ENCODE measurements at regions not wholly inside any gene's neighbourhood (a gene's known extent, or its start where the extent isn't known, plus 50 kb on each side); places are given as distances from the start of the nearest gene placed in this dataset.

GRCh38 chr6:134739299-134740026 lies 210.4 kb downstream of the ALDH8A1 start:
- peak; percentile 51 for DNase-seq

GRCh38 chr6:134738211-134738885 lies 211.6 kb downstream of the ALDH8A1 start:
- DNase-seq = no peak

DNA sequence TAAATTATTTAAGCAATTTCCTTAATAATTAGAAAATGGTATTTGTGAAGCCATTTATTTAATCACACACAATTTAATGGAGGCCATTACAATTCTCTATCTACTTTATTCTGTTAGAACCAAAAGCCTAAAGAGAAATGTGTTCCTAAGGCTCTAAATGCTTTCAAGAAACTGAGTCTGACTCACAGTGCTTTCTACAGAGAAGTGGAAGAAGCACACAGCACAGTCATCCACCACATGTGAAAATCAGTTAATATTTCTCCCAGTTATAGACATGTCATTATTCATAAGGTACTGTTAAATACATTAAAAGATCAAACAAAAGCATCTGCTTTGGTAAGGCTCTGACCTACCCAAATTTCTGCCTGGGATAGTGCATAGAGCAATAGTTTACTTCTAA lies 214.4 kb downstream of the ALDH8A1 start:
- no peak for DNase-seq

- DNase-seq = no peak
Measured at GRCh38 chr6:134734312-134734869, 215.5 kb downstream of the ALDH8A1 start.

DNA sequence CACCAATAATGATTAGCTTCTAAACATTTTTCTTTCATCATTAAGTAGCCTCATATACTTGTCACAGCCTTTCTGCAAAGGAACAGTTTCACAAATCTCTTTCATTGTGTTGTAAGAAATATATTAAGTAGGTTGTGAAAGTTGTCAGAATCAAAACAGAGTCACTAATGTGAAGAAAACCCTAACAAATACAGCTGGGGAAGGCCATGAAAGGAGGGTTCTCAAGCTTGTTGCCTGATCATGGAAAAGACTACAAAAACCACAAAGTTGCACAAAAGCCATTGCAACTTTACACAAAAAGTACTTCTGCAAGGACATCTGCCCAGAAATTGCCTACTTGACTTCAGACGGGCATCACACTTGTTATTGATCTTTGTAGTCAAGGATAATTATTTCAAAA lies 216.1 kb downstream of the ALDH8A1 start:
- DNase-seq = no peak

DNA sequence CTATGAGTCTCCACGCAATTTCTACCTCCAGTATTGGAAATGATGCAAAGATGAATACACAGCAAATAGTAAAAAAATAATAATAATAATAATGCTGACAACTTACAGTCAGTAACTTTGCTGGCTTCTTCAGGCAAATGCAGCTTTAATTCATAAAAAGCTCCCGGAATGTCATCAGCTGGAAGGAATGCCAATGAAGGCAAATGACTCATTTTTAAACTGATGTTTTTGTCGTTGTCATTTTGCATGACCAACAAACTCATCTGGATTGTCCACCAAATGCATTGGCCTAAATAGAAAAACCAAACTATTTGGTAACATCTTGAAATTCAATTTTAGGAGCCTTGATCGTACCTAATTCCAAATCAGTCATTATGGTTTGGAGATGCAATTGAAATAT lies 217.1 kb downstream of the ALDH8A1 start:
- peak; percentile 38 for DNase-seq

- no peak for DNase-seq
Measured at GRCh38 chr6:134731615-134732014, 218.3 kb downstream of the ALDH8A1 start.

DNA sequence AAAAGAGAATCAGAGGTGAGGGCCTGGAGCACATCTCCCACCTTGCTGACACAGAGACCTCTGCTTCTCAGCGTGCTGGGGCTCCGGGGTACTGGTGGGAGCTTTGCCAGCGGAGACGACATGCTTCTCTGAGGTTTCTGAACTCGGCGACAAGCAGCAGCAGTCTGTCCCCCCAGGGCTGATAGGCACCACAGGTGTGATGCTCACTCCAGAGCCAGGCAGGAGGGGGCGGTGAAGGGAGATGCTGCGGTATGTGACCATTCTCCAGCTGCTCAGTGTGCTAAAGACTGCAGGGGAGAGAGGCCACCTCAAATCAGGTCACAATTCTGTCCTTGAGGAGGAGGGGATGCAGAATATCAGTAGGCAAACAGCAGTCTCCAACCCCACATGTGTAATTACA lies 219.9 kb downstream of the ALDH8A1 start:
- DNase-seq = no peak

GRCh38 chr6:134729561-134729960 lies 220.3 kb downstream of the ALDH8A1 start:
- peak; percentile 59 for DNase-seq

GRCh38 chr6:134727081-134727480 lies 222.8 kb downstream of the ALDH8A1 start:
- no peak for DNase-seq

GRCh38 chr6:134725590-134725989 lies 224.3 kb downstream of the ALDH8A1 start:
- no peak for DNase-seq

DNA sequence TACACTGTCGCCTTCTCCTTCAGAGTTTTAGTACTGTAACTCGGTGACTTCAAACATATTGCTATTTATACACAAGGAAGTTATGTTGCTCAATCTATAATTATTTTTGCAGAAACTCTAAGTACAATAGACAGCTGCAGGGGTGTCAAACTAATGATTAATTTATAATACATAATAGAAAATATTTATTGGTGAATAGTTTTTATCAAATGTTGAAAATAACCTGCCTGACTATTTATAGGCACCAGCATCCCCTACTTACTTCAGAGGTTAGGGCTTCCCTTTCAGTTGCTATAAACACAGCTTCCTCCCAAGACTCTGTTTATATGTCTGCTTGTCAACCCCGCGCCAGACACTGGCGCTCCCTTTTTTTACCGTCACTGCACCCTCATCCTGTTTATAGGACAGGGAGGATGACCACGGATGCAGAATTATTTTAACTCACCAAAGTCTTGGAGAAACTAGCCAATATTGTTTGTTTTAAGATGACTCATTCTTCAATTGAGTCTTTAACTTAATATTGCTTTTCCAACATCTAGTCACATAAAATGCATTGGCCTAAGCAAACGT lies 225.0 kb downstream of the ALDH8A1 start:
- peak; percentile 31 for DNase-seq

DNA sequence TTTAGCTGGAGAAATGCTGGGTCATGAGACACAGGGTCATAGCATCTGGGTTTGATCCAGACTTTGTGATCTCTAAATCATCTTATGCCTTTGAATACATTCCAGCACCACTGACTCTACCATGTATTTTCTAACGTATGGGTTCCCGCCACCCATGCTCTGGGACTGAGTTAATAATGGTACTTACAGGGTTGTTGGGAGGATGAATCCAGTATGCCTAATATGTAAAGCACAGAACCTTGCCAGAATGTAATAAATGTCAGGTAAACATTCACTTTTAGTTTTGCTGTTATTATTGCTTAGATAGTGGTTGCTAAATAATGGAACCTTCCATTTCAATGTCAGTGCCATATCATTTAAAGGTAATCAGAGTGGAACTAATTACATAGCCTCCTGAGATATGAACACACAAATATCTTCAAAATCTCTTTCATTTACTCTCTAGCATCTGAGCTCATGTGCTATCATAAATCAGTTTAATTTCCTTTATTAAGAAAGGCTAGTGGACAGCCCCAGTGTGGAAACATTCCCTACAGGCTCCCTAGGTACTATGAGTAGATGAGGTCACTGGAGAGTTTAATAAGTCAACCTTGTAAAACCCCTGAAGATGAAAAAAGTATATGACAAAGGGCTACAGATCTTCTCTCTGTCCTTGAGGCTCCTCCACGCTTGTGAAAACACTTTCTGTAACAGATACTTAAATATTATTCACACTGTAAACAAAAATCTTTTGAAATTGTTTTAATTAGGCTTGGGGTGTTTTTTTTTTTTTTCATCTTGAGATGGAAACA lies 226.6 kb downstream of the ALDH8A1 start:
- peak; percentile 80 for DNase-seq

DNA sequence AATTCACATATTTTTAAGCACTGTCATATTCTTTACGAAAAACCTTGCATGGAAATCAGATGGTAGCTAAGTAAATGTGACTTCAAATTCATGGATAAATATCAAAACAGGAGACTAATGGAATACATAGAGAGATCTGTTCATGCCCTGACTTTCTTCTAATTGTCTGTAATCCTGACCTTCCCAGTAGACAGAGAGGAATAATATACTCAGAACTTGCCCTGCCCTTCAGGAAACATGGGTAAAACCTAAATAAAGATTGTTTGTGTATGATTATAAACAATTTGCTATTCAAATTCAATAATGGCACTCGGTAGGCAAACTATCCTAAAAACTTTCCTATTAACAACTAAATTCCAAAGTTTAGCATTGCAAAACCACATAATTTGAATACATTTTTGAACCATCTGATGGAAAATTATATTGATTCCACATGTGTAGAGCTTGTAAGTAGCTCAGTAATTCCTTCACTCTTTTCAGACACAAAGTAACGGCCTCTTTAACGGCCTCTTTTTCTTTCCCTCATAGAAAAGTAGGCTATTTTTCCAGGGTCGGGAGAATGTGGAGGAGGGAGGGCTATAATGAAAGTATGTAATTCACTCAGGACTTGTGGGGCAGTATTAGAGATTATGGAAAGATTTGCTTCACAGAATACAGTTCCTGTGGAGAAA lies 227.6 kb downstream of the ALDH8A1 start:
- peak; percentile 84 for DNase-seq

DNA sequence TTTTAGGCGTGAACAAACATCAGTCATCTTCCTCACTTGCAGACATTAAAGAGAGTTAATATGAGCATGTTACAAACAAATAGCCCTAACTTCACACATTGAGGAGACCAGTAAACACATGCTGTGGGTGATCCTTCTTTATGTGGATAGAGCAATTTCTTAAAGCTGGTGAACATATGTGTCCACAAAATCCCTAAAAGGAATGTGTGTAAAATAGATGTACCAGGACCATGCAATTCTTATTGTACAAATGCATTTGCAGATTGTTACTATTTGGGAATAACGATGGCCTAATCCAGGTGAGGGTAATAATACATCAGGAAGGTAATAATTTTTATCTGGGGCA lies 228.9 kb downstream of the ALDH8A1 start:
- DNase-seq = peak; percentile 73

GRCh38 chr6:134720353-134721059 lies 229.4 kb downstream of the ALDH8A1 start:
- no peak for DNase-seq

DNA sequence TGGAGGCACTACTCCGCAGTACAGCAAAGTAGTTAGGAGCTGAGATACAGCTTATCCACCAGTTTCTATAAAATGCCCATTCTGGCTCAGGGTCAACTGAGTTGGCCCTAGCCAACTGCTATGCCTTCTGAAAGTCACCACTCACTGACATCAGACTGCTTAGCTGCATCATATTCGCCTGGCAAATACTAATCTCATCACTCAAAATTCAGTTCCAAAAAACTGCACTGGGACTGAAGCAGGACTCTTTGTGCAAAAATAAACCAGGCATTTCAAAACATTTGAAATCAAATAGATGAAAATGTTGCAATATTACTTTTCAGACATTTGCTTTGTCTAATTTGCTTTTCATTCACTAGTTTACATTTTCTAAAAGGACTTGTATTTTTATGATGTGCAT lies 230.0 kb downstream of the ALDH8A1 start:
- no peak for DNase-seq

DNA sequence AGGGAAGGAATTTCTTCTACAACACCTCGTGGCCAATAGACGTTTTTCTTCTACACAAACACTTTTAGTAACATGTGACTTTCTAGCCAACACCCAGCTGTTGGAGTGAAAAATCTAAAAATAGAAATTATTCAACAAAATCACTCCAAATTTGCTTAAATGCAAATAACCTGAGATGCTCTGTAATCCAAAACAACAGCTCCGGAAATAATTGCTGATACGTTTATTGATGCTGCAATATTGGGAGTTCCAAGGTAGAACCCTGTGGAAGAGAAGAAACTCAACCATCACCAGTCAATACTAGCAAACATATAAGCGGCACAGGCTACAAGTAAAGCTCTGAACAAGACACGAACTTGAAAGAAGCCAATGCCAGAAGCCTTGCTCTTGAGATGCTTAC lies 230.6 kb downstream of the ALDH8A1 start:
- no peak for DNase-seq

GRCh38 chr6:134714679-134715078 lies 235.2 kb downstream of the ALDH8A1 start:
- DNase-seq = peak; percentile 60

GRCh38 chr6:134714113-134714512 lies 235.8 kb downstream of the ALDH8A1 start:
- DNase-seq = no peak

GRCh38 chr6:134712311-134712710 lies 237.6 kb downstream of the ALDH8A1 start:
- no peak for DNase-seq

DNA sequence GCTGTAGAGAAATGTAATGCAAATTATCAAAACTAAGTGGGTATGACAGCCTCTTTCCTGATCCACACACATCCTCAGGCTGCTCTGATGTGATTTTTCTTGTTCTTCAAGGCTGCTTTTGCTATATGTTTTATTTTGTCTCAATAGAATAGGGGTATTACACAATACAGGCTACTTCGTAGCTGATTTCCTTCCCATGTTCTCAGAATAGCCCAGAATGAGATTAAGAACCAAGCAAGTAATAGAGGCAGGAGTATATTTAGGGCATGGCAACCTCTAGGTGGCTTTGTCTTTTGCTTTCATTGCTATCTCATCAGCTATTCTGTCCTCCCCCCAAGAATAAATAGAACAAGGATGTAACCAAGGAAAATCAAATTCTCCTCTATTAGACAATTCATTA lies 241.8 kb downstream of the ALDH8A1 start:
- DNase-seq = no peak

Data from fibroblast of skin of right quadriceps (primary cell).